IgD-negative memory B cell (primary cell): ENCODE measurements at regions not wholly inside any gene's neighbourhood (a gene's known extent, or its start where the extent isn't known, plus 50 kb on each side); places are given as distances from the start of the nearest gene placed in this dataset.
A peak's percentile ranks its signal among the peaks of the same experiment; 100 is the strongest.
"Not testable (repeated sequence)": the region's sequence is repeated elsewhere in the genome, so short reads cannot be mapped to it uniquely, and the experiment has no call there.

ENCODE experiments used
- H3K27ac Mint-ChIP-seq, 3 donors: one replicate each; pipeline ENCODE4 v1.8.0; 2020 to 2022; ENCODE audit warnings: mild to moderate bottlenecking in 3 of 3, mixed read lengths in 3 of 3, moderate library complexity in 1 of 3
- H3K27me3 Mint-ChIP-seq: one replicate; pipeline ENCODE4 v1.8.0; 2021; ENCODE audit warnings: mixed read lengths
- H3K36me3 Mint-ChIP-seq: one replicate; pipeline ENCODE4 v1.8.0; 2020; ENCODE audit warnings: mild to moderate bottlenecking, mixed read lengths
- H3K4me1 Mint-ChIP-seq, 3 donors: one replicate each; pipeline ENCODE4 v1.8.0; 2020 to 2022; ENCODE audit warnings: mixed read lengths in 3 of 3, mild to moderate bottlenecking in 1 of 3
- H3K4me3 Mint-ChIP-seq, 4 donors: one replicate each; pipeline ENCODE4 v1.8.0; 2020 to 2022; ENCODE audit warnings: mild to moderate bottlenecking in 4 of 4, mixed read lengths in 4 of 4, moderate library complexity in 3 of 4
- H3K9me3 Mint-ChIP-seq, 3 donors: one replicate each; pipeline ENCODE4 v1.8.0; 2020 to 2021; ENCODE audit warnings: mixed read lengths in 3 of 3, mild to moderate bottlenecking in 1 of 3

DNA sequence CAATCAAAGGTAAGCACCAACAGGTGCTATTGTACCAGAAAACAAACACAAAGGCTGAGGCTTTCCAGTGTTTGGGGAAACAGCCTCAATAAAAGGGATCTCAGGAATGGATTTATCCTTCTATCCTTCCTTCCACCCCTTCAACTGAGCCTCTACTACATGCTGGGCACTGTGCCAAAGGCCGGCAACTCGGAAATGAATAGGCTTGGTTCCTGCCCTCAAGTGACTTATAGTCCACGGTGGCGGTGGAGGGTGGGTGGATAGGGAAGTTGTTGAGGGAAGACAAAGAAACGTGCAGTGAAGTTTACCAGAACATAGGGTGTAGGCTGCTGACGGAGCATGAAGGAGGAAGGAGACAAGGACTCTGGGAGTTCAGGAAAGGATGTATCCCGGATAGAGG, 73.4 kb upstream of the TAB2 start:
- Mint-ChIP-seq H3K27ac (no peak overlapping the region), H3K4me3 (no peak overlapping the region), H3K36me3 (peaks cover 7% of the 10 kb centered on the region)

DNA sequence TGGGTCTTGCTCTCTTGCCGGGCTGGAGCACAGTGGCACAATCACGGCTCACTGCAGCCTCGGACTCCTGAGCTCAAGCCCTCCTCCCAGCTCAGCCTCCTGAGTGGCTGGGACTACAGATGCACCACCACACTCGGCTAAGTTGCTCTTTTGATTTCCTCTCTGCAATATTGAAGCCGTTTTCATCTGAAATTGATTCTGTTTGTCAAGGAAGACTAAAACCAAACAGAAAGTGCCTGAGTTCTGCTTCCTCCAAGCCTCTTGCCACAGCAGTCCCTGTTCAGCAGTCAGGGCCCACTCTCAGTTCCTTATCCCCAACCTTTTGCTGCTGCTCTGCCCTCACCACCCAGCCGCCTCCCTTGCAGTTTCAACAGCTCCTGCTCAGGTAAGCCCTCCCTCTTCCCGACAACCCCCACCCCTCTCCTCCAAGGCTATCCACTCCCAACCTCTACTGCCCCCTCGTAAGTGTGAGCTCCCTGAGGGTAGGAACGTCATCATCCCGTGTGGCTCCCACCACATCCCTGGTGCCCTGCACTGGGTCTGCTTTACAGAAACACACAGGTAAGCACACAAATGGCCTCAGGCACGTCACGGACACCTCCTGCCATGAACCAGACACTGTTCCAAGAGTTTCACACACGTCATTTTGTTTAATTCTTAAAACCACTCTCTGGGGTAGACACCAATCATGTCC, 70.7 kb upstream of the TAB2 start:
- peaks cover 22 to 37% (median 31%) of the 10 kb centered on the region in 3 donors for H3K4me1 Mint-ChIP-seq

More for the DNA sequence above, 73.4 kb upstream of the TAB2 start:
- peaks cover 0 to 3% (median 2%) of the 10 kb centered on the region in 3 donors for H3K9me3 Mint-ChIP-seq
- peaks cover 15 to 32% (median 25%) of the 10 kb centered on the region in 3 donors for H3K4me1 Mint-ChIP-seq
- no peaks in the 10 kb centered on the region for H3K27me3 Mint-ChIP-seq

DNA sequence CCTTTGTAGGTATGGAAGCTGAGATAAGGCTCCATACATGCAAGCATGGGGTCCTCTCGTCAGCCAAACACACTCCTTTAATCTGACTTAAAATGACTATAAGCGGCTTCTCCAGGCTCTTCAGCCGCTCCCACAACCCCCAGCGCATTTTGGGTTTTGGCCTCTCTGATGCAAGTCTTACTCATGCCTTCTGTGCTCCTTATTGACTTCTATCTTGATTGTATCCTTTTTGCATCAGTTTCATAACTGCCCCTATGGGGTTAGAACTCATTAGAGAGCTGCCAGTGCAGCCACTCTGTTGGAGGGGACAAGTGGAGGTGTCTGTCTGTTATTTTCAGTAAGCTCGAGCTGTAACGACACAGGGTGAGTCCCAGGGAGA, 70.1 kb upstream of the TAB2 start:
- Mint-ChIP-seq H3K4me1 (peaks cover 22 to 37% (median 31%) of the 10 kb centered on the region in 3 donors), H3K9me3 (no peaks in the 10 kb centered on the region), H3K27ac (peak overlapping the region in 2 of 3 donors; percentile 19 to 67), H3K4me3 (peak overlapping the region in 3 of 4 donors; percentile 5 to 93 (median 88)), H3K36me3 (peaks cover 3% of the 10 kb centered on the region), H3K27me3 (no peaks in the 10 kb centered on the region)

More for the DNA sequence above, 70.7 kb upstream of the TAB2 start:
- peaks cover 0 to 2% (median 0%) of the 10 kb centered on the region in 3 donors for H3K9me3 Mint-ChIP-seq
- H3K36me3 Mint-ChIP-seq = peaks cover 5% of the 10 kb centered on the region
- no peaks in the 10 kb centered on the region for H3K27me3 Mint-ChIP-seq
- peak overlapping the region; percentile 5 to 93 (median 86) for H3K4me3 Mint-ChIP-seq
- peak overlapping the region; percentile 8 to 94 (median 45) for H3K27ac Mint-ChIP-seq

DNA sequence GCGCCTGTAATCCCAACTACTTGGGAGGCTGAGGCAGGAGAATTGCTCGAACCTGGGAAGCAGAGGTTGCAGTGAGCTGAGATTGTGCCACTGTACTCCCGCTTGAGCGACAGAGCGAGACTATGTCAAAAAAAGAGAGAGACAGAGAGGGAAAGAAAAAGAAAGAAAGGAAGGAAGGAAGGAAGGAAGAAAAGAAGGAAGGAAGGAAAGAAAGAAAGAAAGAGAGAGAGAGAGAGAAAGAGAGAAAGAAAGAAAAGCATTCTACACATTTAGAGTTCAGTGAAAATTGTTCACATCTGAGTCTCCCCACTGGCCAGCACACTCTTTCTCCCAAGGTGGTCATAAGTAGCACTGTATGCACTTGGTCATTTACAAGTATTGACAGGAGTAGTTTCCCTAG, 69.2 kb upstream of the TAB2 start:
- not testable (repeated sequence) for H3K36me3 Mint-ChIP-seq

DNA sequence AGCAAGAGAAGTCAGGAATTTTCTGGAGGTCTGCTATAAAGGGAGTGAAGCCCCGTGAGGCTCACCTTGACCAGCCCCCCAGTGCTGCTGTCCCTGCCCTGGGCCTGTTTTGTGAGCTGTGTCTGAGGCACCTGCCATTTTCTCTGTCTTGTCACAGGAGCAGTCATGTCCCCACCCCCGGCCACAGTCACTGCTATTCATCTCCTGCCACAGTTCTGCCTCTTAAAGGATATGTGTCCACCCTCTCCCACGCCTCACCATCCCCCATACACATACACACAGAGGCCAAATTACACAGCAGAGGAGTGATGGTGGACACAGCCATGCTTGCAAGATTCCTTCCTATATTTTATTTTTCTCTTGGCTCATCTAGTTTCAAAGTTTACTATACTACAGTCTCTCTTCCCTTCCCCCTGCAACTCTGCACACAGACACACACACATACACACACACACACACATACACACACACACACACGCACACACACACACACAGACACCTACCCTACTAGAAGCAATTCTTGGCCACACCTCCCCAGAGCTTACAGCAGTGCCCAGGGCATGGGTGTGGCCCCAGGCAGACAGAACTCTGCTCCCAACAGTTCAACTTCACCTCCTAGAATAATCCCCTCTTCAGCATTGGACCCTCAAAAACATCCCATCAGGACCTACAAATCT, 68.7 kb upstream of the TAB2 start:
- Mint-ChIP-seq H3K36me3 (peaks cover 3% of the 10 kb centered on the region), H3K27me3 (no peaks in the 10 kb centered on the region), H3K4me1 (peaks cover 22 to 34% (median 31%) of the 10 kb centered on the region in 3 donors), H3K4me3 (peak overlapping the region in 2 of 4 donors; percentile 68 to 80), H3K9me3 (no peaks in the 10 kb centered on the region), H3K27ac (peak overlapping the region in 2 of 3 donors; percentile 30 to 60)

More for the DNA sequence above, 69.2 kb upstream of the TAB2 start:
- H3K27ac Mint-ChIP-seq, H3K9me3 Mint-ChIP-seq, H3K27me3 Mint-ChIP-seq: not testable (repeated sequence)
- peaks cover 22 to 37% (median 31%) of the 10 kb centered on the region in 3 donors for H3K4me1 Mint-ChIP-seq
- peak overlapping the region in 2 of 4 donors; percentile 49 to 80 for H3K4me3 Mint-ChIP-seq

DNA sequence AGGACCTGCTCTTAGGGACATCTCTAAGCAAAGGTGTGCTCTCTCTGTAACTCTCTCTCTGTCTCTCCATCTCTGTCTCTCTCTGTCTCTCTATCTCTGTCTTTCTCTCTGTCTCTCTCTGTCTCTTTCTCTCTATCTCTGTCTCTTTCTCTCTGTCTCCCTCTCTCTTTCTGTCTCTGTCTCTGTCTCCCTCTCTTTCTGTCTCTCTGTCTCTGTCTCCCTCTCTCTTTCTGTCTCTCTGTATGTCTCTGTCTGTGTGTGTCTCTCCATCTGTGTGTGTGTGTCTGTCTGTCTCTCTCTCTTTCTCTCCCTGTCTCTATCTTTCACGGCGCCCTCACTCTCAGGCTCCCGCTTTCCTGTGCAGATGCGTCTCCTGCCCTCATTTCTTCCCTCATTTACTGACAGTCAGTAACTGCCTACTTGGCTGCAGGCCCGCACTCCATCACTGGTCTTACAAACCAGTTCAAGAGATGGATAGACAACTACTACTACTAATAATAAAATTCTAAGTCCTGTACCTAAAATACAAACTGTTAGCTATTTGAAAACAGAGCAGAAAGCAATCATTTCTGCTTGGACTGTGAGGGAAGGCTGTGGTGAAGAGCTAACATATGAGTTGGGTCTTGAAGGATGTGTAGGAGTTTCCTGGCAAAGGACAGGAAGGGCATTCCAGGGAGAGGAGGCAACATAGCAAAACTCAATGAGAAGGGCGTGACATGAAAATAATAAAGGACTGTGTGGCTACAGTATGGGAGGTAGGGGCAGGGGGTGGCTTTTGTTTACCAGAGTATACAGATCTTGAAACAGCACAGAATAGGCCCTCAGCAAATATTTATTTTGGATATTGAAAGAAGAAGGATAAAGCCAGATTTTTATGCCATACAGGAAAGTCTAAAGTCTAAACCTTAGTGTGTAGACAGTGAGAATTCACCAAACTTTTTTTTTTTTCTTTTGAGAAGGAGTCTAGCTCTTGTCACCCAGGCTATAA, 67.8 kb upstream of the TAB2 start:
- H3K4me1 Mint-ChIP-seq = peaks cover 22 to 32% (median 31%) of the 10 kb centered on the region in 3 donors
- peaks cover 3% of the 10 kb centered on the region for H3K36me3 Mint-ChIP-seq
- no peaks in the 10 kb centered on the region for H3K27me3 Mint-ChIP-seq
- peak overlapping the region in 2 of 4 donors; percentile 10 to 80 for H3K4me3 Mint-ChIP-seq
- no peaks in the 10 kb centered on the region for H3K9me3 Mint-ChIP-seq
- peak overlapping the region in 2 of 3 donors; percentile 30 to 60 for H3K27ac Mint-ChIP-seq

DNA sequence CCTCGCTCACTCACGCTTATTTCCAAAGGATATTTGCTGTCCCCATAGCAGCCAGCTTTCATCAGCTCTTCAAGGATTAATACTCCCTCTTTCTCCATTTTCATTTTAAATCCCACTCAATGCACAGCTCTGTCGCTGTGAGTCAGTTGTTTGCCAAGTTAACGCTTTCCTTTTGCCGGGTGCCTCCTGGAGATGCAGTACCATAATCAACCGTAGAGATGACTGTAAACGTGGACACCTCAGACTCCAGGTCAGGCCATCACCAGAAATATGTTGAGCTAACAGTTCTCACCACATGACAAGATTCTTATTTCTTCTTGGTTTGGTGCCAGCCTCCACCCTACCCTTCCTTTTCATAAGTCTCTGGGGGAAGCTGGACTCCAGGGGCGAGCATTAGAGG, 66.6 kb upstream of the TAB2 start:
- Mint-ChIP-seq H3K4me1 (peaks cover 28 to 35% (median 29%) of the 10 kb centered on the region in 3 donors), H3K27me3 (no peaks in the 10 kb centered on the region), H3K36me3 (peaks cover 3% of the 10 kb centered on the region), H3K9me3 (no peaks in the 10 kb centered on the region), H3K4me3 (no peak overlapping the region), H3K27ac (no peak overlapping the region)

DNA sequence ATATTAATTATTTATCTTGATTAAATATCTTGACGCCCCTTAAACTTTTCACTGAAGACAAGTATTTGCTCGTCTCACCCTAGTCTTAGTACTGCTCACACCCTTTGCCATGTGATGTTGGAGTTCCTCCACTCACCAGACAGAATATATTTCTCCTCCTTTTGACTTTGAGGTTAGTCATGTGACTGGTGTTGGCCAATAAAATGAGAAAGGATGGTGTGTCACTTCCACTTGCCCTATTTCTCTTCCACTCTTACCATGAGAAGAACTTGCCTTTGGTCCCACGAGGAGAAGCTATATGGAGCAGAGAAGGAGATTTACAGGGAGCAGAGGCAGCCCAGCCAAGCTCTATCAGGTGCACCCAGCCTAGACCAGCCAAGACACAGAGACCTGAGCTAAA, 64.9 kb upstream of the TAB2 start:
- Mint-ChIP-seq H3K4me1 (peaks cover 19 to 25% (median 22%) of the 10 kb centered on the region in 3 donors), H3K27me3 (no peaks in the 10 kb centered on the region), H3K9me3 (no peaks in the 10 kb centered on the region), H3K4me3 (no peak overlapping the region), H3K27ac (no peak overlapping the region), H3K36me3 (peaks cover 3% of the 10 kb centered on the region)

DNA sequence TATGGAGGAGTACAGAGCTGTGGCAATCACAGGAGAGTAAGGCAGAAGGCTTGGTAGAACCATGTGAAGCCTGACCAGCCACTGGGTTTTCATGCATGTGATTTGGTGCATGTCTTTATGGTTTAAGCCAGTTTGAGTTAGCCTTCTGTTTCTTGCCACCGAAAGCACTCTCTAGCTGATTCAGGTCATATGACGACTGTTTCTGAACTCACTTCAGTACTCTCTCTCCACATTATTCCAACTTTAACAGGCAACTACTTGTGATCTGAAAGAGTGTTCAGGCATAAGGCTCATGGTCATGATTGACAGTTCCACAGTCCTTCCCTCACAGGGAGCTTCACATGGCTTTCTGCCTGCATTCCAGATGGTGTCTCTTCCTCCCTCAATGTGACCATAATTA, 63.3 kb upstream of the TAB2 start:
- Mint-ChIP-seq H3K27me3 (no peaks in the 10 kb centered on the region), H3K27ac (peak overlapping the region in 1 of 3 donors; percentile 32), H3K4me1 (peaks cover 5 to 17% (median 9%) of the 10 kb centered on the region in 3 donors), H3K4me3 (no peak overlapping the region), H3K36me3 (no peaks in the 10 kb centered on the region), H3K9me3 (no peaks in the 10 kb centered on the region)

DNA sequence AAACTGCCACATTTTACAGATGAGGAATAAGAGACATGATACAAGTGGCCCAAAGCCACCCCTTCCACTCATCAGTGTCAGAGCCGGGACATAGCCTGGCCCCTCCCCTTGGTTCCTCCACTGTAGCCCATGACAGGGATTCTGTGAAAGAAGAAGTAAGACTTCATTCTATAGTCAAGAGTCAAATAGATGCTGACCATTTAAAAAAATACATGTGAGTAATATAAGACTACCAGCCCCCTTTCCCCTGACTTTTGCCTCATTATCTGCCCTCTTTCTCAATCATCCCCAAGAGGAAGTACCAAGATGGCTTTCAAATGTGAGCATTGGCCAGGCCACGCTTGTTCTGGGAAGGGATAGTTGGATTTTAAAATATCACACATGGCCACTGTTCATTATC, 57.8 kb upstream of the TAB2 start:
- Mint-ChIP-seq H3K27me3 (no peaks in the 10 kb centered on the region), H3K4me1 (peaks cover under 1 to 12% (median 4%) of the 10 kb centered on the region in 3 donors), H3K4me3 (no peak overlapping the region), H3K27ac (no peak overlapping the region), H3K36me3 (peaks cover 2% of the 10 kb centered on the region), H3K9me3 (no peaks in the 10 kb centered on the region)

DNA sequence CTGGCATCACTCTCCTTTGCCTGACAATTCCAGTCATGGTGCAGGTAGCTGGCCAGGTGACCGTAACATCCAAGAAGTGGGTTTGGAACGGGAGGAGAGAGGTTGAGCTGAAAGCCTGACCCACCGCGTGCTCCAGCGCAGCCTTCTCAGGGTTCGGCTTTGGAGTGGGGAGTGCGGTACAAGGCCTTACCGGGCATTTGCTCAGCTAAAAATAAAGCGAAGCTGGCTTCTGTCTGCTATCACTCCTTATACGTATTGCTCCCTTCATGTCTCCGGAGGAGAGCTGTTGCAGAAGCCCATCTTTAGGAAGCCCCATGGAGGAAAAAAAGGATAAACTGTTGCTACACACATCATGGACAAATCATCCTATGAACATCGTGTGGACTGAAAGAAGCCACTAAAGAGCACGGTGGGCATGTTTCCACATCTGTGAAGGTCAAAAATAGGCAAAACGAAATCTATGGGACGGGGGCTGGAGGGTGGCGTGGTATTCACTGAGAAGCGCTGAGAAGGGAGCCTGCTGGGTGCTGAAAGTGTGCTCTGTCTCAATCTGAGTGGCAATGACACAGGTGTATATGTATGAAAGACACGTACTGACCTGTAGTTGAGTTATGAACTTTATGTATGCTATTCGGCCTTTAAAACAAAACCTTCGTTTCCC, 57.2 kb upstream of the TAB2 start:
- H3K36me3 Mint-ChIP-seq = peaks cover 3% of the 10 kb centered on the region
- no peaks in the 10 kb centered on the region for H3K27me3 Mint-ChIP-seq
- H3K9me3 Mint-ChIP-seq = no peaks in the 10 kb centered on the region
- H3K27ac Mint-ChIP-seq = no peak overlapping the region
- no peak overlapping the region for H3K4me3 Mint-ChIP-seq
- H3K4me1 Mint-ChIP-seq = peaks cover 0 to 12% (median 6%) of the 10 kb centered on the region in 3 donors

DNA sequence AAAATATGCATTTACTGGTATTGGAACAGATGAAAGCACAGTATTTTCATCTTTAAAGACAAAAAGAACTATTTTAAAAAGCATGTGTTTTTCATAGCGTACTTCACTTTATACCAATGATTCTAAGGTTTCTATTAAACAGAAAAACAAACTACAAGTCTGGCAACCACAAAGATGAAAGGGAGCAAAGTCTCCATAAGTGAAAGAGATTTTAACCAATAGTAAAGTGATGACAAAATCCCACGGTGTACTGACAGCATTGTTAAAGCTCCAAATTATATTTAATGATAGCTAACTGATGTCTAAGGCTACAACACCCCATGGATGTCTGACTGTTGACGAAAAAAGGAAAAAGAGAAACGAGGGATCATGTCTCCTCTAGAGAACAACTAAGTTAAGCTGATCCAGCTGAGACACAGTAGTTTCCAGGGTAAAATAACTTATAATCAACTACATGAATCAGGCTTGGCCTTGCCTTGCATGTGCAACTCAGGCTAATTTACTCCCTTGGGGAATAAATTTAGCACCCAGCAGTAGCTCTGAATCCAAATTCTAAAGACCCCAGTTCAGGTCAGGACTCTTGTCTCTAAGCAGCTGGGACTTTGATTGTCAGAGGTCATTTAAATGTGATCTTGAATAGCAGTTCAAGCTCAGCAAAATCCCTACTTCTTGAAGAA, 56.0 kb upstream of the TAB2 start:
- Mint-ChIP-seq H3K27me3 (no peaks in the 10 kb centered on the region), H3K9me3 (no peaks in the 10 kb centered on the region), H3K4me3 (no peak overlapping the region), H3K36me3 (peaks cover 3% of the 10 kb centered on the region), H3K27ac (no peak overlapping the region), H3K4me1 (peaks cover 6 to 12% (median 8%) of the 10 kb centered on the region in 3 donors)

DNA sequence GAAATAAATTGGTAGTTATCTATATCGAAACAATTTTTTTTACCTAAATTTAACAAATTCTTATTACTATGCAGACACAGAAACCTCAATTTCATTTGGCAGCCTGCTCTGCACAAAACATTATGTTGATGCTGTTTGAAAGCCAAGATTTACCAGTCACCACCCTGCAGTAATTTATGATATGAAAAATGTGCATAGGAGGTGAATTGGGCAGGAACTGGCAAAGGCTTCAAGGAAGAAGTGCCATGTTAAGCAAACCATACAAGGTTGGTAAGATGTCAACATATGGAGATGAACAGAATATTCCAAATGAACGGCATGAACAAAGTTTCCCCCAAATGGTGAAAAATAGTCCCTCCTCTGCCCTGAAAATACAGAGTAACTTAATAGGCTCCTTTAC, 54.2 kb upstream of the TAB2 start:
- Mint-ChIP-seq H3K9me3 (no peaks in the 10 kb centered on the region), H3K4me3 (no peak overlapping the region), H3K4me1 (peaks cover 13 to 21% (median 15%) of the 10 kb centered on the region in 3 donors), H3K27ac (no peak overlapping the region), H3K36me3 (peaks cover 3% of the 10 kb centered on the region), H3K27me3 (no peaks in the 10 kb centered on the region)

DNA sequence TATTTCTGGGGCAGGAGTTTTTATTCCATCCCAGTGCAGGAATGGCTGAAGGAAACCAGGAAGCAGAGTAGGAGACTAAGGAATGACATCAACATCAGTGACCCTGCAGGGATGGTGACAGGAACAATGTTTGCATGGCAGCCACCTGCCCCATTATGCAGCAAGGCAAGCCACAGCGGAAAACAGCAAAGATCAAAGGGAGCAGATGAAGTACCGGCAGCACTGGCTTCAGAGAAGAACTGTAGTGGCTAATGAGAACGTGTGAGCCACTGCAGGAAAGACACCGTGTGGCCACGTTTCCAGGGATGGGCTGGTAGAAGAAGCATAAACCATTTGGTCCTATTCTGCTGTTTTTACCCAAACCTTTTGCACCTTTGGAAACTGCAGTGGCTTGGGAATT, 52.9 kb upstream of the TAB2 start:
- Mint-ChIP-seq H3K4me1 (peaks cover 13 to 21% (median 15%) of the 10 kb centered on the region in 3 donors), H3K27ac (no peak overlapping the region), H3K36me3 (peaks cover 3% of the 10 kb centered on the region), H3K27me3 (no peaks in the 10 kb centered on the region), H3K4me3 (peak overlapping the region in 1 of 4 donors; percentile 45), H3K9me3 (peaks cover 0 to 1% (median 0%) of the 10 kb centered on the region in 3 donors)
